ENCODE measurements at regions not wholly inside any gene's neighbourhood (a gene's known extent, or its start where the extent isn't known, plus 50 kb on each side); places are given as distances from the start of the nearest gene placed in this dataset.
"Not testable (repeated sequence)": the region's sequence is repeated elsewhere in the genome, so short reads cannot be mapped to it uniquely, and the experiment has no call there.

GRCh38 chr10:20399772-20400171 is 497.3 kb downstream of the NEBL start:
- DNase-seq (ENCODE audit: low read depth), result no peak

GRCh38 chr10:20396701-20397100 is 500.4 kb downstream of the NEBL start:
- DNase-seq (ENCODE audit: low read depth), result no peak

GRCh38 chr10:20396205-20396604 is 500.9 kb downstream of the NEBL start:
- no peak for DNase-seq (ENCODE audit: low read depth)

- no peak for DNase-seq (ENCODE audit: low read depth)
Observed at GRCh38 chr10:20391629-20392028, 505.5 kb downstream of the NEBL start.

GRCh38 chr10:20381761-20382160 is 515.4 kb downstream of the NEBL start:
- no peak for DNase-seq (ENCODE audit: low read depth)

- DNase-seq (ENCODE audit: low read depth), result no peak
Observed at GRCh38 chr10:20380401-20380800, 516.7 kb downstream of the NEBL start.

- no peak for DNase-seq (ENCODE audit: low read depth)
Observed at GRCh38 chr10:20372748-20373147, 524.4 kb downstream of the NEBL start.

GRCh38 chr10:20370977-20371533 is 526.1 kb downstream of the NEBL start:
- DNase-seq (ENCODE audit: low read depth), result not testable (repeated sequence)

GRCh38 chr10:20369863-20370736 is 527.0 kb downstream of the NEBL start:
- DNase-seq (ENCODE audit: low read depth), result no peak

- DNase-seq (ENCODE audit: low read depth), result no peak
Observed at GRCh38 chr10:20363684-20364083, 533.4 kb downstream of the NEBL start.

GRCh38 chr10:20355915-20356314 is 539.7 kb downstream of the PLXDC2 start:
- no peak for DNase-seq (ENCODE audit: low read depth)

- no peak for DNase-seq (ENCODE audit: low read depth)
Observed at GRCh38 chr10:20355011-20355410, 538.8 kb downstream of the PLXDC2 start.

GRCh38 chr10:20354166-20354565 is 537.9 kb downstream of the PLXDC2 start:
- DNase-seq (ENCODE audit: low read depth), result no peak

GRCh38 chr10:20350509-20350908 is 534.3 kb downstream of the PLXDC2 start:
- no peak for DNase-seq (ENCODE audit: low read depth)

- DNase-seq (ENCODE audit: low read depth), result no peak
Observed at GRCh38 chr10:20343036-20343435, 526.8 kb downstream of the PLXDC2 start.

Measured in fibroblast of the conjunctiva (primary cell).